HuH-7 (cell line): ENCODE measurements at regions not wholly inside any gene's neighbourhood (a gene's known extent, or its start where the extent isn't known, plus 50 kb on each side); places are given as distances from the start of the nearest gene placed in this dataset.
A peak's percentile ranks its signal among the peaks of the same experiment; 100 is the strongest.

ENCODE experiments used
- DNase-seq: peaks from one replicate; pipeline ENCODE4 v3.0.0; 2011; ENCODE audit warnings: low spot score

DNA sequence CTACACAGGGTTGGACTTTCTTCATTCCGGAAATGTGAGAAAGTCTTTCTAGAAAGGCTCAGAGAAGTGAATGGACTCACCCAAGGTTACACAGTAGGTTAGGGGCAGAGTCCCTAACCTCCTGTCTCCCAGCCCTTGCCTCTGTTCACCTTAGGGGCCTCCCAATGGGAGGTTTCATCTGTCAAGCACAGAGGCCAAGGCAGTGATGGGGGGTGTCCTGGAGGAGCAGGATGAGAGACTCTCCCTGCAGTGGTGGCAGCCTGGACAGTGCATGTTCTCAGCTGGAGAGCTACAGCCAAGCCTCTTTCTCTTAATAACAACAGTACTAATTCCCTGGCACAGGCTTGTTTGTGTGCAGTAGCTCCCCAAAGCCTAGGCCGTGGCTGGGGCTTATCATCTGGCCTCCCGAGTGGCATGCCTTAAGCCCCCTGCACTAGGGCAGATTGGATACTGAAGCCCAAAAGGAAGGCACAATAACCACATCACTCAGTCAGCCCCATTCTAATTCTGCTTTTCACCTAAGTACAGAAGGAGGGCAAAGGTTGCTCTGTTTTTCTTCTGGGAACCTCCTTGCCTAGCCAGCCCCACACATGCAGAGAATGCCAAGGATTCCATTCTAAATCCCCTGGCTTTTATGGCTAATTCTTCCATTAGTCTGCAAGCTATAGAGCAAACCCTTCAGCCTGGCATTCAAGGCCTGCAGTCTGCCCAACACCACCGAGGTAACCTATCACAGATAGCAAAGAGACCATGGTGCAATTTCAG is 50.2 kb upstream of the XPA start:
- no peak for DNase-seq

DNA sequence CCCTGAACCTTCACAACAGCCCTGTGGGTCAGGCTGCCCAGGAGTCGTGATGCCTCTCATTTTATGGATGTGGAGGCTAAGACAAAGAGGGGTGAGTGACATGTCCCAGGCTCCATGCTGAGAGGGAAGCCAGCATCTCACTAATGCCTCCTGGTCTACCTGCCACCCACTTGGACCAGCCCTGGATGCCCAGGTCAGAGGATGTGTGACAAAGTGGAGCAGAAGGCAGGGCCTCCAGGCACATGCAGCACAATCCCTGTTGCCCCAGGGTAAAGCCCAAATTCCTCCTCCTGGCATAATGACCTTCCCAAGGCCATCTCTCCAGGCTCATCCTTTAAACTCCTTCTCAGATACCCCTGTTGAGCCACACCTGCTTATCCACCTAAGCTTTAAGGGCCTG is 51.4 kb upstream of the XPA start:
- DNase-seq: no peak

DNA sequence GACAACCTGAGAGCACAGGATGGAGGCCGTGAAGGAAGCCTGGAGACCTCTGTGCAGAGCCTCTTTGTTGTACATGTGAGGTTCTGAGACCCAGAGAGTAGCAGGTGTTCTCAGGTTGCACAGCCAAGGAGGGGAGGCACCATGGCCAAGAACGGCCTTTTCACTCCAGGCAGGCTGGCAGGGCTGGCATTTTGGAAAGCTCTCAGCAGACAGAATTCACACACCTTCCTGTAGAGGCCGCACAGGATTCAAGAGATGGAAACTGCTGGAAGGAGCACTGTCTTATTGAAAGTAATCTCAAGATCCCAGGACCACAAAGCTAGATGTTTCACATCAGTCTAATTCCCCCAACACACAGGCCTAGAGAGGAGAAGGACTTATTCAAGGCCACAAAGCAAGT is 52.8 kb upstream of the XPA start:
- no peak for DNase-seq

DNA sequence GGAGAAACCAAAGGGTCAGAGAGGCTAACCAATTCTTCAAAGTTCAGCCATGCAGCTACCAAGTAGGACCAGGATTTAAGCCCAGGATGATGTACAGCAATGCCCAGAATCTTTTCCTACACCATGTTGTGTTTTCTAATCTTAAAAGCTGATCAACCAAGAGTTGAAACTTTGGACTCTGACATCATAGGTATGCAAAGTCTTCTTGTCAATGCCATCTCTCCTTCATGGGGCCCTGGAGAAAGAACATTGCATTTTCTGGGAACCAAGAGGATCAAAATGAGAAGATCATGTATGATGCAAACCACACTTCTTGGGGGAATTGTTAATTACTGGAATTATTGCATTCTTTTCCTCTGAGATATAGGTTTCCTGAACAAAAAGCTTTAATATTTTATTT is 54.4 kb upstream of the XPA start:
- DNase-seq: no peak

DNA sequence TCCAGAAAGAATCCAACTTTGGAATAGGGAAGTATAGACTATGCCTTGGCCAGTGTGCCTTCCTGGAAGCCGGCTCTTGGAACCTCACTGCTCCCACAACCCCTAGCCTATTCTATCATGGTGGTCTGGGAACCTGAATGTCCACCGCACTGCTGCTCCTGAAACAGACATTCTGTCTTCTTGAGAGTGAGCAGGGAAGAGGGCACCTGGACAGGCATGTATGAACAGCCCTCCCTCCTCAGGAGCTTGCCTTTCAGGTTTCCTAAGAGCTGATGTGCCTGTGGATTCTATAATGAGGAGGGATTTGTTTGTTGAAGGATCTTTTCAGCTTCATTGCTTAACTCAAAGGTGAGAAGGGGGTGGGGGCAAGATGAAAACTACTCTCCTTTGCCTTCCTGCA is 55.1 kb upstream of the XPA start:
- DNase-seq: no peak

DNA sequence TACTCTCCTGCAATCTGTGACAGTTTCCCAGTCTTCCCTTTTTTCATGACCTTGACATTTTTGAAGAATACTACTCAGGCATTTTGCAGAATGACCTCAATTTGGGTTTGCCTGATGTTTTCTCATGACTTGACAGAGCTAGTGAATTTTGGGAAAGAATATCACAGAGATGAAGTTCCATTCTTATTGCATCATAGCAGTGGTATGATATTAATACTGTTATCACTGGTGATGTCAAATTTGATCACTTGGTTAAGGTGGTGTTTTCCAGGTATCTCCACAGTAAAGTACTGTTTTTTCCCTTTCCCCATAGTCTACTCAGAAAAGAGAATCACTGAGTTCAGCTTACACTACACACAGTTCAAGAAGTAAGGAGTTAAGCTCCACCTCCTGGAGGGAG is 56.2 kb upstream of the XPA start:
- no peak for DNase-seq

DNA sequence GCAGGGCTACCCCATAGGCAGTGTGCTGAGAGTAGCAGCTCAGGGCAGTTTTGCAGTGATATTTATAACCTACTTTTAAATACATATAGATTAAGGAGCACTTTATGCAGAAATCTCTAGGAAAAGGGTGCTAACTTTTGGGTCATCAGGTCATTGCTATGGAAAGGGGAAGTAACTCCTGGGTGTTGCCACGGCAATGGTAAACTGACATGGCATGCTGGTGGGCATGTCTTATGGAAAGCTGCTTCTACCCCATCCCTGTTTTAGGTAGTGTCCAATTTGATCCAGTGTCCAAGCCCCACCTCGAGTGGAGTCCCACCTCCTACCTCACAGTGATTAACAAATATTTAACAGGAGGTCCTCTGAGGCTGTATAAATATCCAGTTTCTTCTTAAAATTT is 56.8 kb upstream of the XPA start:
- DNase-seq: no peak

DNA sequence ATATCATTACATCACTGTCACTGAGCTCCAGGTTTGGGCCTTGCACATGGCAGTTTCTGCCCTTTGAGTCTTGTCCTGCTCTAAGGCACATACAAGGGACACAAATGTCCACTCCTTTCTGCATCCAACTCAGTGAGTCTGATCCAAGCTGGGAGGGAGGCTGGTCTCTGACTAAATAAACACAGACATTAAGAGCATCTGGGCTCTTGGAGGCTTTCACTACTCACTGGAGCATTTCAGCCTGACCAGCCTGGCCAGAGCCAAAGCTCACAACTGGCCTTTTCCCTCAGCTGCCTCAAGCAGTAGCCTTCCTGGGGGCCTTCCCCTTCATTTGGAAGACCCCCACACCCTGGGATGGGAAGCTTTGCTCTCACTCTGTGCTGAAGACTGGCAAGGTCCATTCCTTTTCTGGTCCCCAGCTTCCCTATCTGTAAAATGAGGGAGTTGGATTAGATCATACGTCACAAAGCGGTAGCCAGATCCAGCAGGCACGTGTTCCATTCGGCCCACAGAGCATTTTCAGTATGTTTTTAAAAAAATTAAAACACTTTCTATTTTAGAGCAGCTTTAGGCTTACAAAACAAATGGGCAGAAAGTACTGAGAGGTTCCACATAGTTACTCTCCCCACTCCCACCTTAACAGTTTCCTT is 58.6 kb upstream of the XPA start:
- DNase-seq: no peak

DNA sequence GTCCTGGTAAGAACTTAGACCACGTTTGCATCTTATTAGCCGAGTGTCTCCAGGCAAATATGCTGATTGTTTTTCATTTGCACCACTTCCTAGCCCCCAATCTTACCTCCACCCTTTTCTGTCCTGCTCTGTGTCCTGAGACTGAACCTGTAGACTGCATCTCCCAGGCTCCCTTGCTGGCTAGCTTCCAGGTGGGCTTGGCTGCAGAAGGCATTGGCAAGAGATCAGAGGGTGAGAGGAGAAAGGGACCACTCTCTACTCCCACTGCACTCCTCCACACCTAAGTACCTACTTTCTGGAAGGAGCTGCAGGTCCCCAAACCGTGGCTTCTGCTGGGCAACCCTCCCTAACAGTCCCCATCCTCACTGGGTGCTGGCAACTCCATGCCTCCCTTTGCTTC is 59.9 kb upstream of the XPA start:
- DNase-seq: no peak

DNA sequence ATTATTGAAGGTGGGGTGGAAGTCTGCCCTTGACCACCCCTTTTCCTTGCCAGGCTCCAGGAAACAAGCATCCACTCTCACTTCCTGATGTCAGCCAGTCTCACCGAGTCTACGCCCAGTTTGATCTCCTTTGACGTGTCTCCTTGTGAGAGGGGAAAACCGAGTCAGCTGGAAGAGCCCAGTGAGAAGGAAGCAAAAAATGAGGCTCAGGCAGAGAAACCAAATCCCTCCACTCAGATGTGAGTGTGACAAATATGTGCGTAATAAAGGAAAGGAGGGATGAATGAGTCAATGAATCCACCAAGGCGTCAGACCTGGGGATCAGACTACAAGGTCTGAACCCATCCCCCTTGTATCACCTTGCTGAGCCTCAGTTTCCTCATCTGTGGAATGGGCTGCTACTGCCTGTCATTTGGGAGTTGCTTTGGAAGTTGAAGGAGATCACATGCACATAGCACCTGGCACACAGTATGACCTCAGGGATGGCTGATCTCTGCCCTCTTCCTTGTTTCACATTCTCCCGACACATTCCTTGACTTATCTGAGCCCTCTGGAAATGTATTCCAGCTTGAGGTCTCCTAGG is 61.3 kb upstream of the XPA start:
- no peak for DNase-seq

DNA sequence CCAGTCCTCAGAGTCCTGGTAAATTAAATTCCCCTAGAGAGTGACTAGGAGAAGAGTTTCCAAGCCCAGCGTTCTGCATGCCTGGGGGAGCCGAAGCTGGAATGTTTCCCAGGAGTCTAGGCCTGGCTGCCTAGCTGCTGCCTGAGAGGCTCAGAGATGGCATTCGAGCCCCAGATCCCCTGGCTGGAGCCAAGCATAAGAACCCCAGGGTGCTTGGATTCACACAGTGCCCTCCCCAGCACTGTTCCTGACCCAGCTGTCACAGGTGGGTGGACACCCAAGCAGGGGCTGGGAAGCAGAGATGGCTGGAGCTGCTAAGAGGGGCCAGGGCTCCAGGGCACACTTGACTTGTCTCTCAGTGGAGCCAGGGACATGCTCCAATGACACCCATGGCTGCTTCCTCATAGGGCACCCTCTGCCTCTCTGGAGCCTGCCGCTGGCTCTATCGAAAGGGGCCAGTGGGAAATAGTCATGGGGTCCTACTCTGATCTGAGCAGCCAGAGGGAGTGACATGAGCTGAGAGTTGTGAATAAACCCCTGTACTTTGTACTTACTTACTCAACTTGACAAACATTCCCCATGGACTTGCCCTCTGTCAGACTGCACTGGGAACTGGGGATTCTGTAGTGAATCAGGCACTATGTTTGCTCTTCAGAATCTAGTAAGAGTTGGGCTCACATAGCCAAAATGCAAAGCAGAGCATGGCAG is 62.6 kb upstream of the XPA start:
- peak; percentile 77 for DNase-seq

DNA sequence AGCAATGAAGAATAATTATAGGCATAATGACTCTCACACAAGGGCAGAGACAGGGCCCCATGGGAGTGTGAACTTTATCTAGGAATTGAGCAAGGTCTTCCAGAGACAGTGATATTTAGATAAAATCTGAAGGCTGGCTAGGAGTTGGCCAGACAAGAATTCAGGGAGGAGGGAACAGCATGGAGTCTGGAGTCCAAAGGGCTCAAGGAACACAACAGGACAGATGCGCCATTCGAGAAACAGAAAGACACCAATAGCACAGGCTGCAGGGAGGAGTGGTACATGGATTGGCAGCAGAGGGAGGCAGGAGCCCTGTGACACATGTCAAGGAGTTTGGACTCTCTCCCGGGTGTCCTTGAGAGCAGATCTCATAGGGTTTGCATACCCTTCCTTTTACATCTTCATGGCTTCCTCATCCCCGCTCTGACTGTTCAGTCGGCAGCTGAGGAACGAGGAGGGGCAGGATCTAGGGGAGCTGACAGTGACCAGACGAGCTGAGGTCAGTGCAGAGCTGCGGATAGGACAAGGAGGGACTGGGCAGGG is 64.0 kb upstream of the XPA start:
- no peak for DNase-seq

DNA sequence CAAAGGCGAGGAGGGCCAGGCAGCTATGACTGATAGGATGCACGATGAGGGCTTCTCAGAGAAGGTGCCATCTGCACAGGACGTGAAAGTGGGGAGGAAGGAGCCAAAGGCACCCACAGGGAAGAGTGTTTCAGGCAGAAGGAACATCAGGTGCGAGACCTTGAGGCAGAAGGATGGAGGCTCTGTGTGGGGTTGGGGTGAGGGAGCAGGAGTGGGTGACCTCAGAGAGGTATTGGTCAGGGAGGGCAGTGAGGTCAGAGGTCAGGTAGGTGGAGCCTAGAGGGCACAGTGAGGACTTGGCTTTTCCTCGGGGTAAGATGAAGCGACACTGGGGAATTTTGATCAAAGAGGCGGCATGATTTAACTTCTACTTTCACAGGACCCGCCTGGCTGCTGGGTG is 64.7 kb upstream of the XPA start:
- DNase-seq: no peak

DNA sequence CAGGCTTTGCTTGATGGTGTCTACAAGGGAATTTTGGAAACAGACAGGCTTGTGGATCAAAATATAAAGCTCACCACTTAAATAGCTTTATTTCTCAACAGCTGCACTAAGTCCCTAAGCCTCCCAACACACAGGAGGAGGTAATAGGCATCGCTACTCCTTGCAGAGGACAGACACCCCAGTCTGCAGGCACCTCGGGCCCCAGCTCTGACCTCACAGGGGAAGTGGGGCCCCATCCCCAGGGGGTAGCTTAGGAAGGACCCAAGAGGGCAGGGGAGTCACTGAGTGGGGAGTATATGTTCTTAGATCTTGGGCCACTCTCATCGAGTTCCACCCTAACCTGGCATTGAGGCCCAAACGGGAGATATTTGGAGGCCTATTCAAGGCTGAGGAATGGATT is 66.7 kb upstream of the XPA start:
- DNase-seq: no peak

DNA sequence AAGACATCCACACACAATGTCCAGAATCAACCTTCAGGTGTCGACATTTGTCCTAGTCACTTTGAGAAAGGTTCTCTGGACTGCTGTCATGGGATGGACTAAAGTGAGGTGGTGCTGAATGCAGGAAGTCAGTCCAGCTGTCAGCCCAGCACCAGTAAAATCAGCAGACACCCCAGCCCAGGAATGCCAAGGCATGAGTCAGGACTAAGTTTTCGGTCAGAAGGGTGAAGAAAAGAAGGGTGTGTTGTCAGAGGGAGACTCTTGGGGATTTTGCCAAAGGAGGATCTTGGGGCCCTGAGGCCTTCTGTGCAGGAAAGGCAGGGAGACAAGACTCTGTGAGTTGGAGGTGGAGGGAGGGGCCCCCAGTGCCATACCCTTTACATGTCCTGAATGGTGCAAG is 69.0 kb upstream of the XPA start:
- DNase-seq: no peak

DNA sequence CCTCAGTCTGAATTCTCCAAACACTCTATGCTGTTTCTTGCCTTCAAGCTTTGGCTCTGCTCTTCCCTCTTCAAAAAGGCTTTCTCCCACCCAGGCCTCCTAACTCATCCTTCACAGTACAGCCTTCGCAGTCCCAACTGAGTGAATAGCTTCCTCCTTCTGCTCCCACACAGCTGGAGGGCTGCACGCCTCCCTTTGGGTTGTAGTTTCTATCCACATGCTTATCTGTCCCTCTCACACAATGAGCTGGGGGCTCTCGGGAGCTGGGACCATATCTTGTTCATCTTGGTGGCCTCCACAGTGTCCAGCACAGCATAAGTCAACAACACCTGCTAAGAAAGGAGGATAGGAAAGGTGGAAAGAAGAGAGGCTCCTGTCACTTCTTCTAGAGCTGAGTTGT is 69.5 kb upstream of the XPA start:
- DNase-seq: no peak

DNA sequence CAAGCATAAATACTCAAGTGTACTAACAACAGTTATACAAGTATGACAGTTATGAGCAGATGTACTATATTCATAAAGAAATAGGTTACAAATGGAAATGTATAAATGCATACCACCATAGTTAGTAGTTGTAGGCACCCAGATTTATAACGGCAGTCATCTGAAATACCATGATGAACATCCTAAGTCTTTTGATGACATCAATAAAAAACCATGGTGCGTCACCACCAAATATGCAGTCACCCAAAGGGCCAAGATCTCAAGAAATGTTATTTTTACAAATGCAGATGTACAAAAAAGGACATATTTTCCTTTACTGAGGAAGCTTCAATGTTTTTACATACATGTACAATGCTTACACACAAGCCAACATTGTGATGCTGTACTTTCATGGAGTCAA is 70.8 kb upstream of the XPA start:
- no peak for DNase-seq

DNA sequence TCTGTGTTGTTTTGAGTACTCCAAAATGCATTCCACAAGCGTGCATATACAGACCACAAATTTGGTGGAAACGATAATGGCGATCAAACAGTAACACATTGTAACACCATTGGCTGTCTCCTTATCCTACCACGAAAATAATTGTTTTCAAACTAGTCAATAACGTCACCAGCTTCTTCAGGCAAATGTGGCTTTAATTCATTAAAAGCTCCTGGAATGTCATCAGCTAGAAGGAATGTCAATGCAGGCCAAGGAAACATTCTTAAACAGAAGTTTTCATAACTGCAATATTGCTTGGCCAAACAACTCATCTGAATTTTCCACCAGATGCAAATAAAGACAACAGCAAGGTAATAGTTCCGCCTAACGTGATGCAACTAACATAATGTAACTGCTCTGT is 71.6 kb upstream of the XPA start:
- DNase-seq: no peak

DNA sequence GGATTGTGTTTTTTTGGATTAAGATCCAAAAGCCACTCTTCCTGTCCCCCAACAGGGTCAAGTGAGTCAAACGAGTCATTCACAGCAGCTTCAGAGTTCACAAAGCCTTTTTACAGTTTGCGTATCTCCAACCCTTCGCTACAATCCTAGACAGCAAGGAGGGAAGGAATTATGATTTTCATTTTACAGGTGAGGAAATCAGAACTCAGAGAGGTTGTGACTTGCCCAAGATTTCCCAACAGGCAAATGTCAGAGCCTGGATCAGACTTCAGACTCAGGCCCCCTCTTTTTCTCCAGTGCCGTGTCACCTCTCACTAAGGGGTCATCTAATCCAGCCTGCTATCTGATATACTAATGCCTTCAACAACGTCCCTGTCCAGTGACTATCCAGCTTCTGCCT is 72.1 kb upstream of the XPA start:
- no peak for DNase-seq

DNA sequence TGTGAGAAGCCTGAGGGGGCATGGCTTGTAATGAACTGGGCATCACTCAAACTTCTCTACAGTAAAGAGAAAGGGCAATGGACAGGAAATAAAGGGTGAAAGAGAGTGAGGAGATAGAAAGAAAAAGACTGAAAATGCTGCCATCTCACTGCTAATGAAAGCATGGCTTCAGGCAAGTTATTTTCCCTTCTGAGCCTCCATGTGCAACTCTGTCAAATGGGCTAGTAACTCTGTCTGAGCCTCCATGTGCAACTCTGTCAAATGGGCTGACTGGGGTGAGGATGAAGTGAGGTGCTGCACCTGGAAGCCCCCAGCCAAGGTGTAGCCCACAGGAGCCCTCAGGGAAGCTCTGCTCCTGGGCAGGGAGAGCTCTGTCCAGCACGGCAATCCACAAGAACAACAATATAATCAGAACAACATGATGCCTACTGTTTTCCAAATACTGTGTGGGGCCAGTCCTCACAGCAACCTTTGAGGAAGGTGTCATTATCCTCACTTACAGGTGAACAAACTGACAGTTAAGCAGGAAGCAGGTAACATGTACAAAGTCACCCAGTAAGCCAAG is 73.8 kb upstream of the XPA start:
- DNase-seq: no peak

DNA sequence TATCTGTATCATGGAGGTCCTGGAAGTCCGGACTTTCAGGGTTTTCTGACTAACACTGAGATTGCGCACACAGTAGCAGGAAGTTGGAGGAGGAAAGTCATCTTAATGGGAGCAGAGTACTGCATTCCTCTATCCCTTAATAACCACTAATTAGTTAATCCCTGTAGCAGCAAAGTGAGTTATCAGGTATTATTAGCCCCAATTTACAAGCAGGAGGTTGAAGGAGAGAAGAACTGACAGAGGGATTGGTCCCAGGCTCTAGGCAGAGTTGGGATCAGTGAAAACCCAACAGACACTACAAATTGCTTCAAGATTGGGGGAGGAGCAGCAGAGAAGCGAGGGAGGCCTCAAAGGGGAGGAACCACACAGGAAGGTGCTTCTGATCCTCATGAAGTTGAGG is 74.5 kb upstream of the XPA start:
- DNase-seq: no peak

DNA sequence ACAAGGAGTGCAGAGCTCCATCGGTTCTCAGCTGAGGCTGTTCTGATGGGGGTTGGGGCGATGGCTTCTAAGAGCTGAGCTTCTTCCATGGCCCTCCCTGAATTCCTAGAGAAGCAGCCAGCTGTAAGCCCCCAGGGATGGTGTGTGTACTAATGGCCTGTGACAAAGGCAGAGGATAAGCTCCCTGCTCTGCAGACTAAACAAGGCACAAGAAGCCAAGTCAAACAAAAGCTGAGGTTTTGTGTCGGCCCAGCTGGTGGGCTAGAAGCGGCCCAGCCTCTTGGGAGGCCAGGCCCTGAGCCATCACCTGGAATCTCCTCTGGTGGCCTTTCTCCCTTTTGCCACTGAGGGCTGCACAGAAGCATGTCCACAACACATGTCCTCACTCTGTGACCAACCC is 75.0 kb upstream of the XPA start:
- no peak for DNase-seq

DNA sequence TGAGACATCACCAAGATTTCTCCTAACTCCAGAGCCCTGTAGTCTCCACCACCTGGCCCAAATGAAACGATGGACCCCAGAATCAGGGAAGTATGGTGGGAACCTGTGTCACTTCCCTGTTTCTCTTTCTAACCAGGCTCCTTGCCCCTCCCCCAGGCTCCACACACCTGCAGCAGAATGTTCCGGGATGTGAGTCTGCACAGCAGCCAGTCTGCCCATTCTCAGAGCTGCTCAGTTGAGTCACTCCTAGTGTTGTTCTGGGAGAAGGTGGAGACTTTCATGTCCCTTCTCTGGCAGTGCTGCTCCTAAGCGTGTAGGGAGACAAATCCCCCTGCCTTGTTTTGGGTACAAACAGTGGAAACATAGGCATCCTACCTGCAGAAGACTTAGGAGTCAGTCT is 76.0 kb upstream of the XPA start:
- DNase-seq: no peak
